Mesendoderm (in vitro differentiated cells): ENCODE measurements at regions not wholly inside any gene's neighbourhood (a gene's known extent, or its start where the extent isn't known, plus 50 kb on each side); places are given as distances from the start of the nearest gene placed in this dataset.

Experiments used
- DNase-seq: peaks from one replicate; pipeline ENCODE4 v3.0.0; 2013
- H2AK5ac ChIP-seq: 2 replicates; pipeline ENCODE4 v1.6.1; 2013; ENCODE audit warnings: low read length, inconsistent platforms
- H2BK120ac ChIP-seq: 2 replicates; pipeline ENCODE4 v1.6.1; 2013; ENCODE audit warnings: low read depth, mild to moderate bottlenecking, low read length, moderate library complexity, mixed read lengths
- H2BK15ac ChIP-seq: replicated peaks from 2 replicates; pipeline ENCODE4 v1.6.1; 2013; ENCODE audit warnings: low read depth, mild to moderate bottlenecking, moderate library complexity
- H2BK5ac ChIP-seq: 2 replicates; pipeline ENCODE4 v1.6.1; 2013; ENCODE audit warnings: low read length, inconsistent platforms
- H3K18ac ChIP-seq: 2 replicates; pipeline ENCODE4 v1.6.1; 2013; ENCODE audit warnings: mild to moderate bottlenecking, low read length, mixed read lengths
- H3K23ac ChIP-seq: one replicate; pipeline ENCODE4 v1.6.1; 2013; ENCODE audit warnings: low read length
- H3K27ac ChIP-seq: 2 replicates; pipeline ENCODE4 v1.5.1; 2013; ENCODE audit warnings: low read depth, mild to moderate bottlenecking, inconsistent platforms, low read length, moderate library complexity
- H3K27me3 ChIP-seq: 2 replicates; pipeline ENCODE4 v1.6.1; 2013; ENCODE audit warnings: low read length, control low read depth, mild to moderate bottlenecking, inconsistent platforms; ENCODE audit not compliant: insufficient read depth, poor library complexity
- H3K36me3 ChIP-seq: 2 replicates; pipeline ENCODE4 v1.6.1; 2013; ENCODE audit warnings: low read length, inconsistent platforms; ENCODE audit not compliant: control insufficient read depth, insufficient read depth
- H3K4ac ChIP-seq: one replicate; pipeline ENCODE4 v1.6.1; 2013; ENCODE audit warnings: low read depth, mild to moderate bottlenecking, low read length, moderate library complexity
- H3K4me1 ChIP-seq: 2 replicates; pipeline ENCODE4 v1.6.1; 2013; ENCODE audit warnings: low read depth, low read length, inconsistent platforms; ENCODE audit not compliant: control insufficient read depth
- H3K4me2 ChIP-seq: 2 replicates; pipeline ENCODE4 v1.6.1; 2013; ENCODE audit warnings: low read length
- H3K4me3 ChIP-seq: 2 replicates; pipeline ENCODE4 v1.5.1; 2013; ENCODE audit warnings: mild to moderate bottlenecking, low read length
- H3K56ac ChIP-seq: one replicate; pipeline ENCODE4 v1.6.1; 2013; ENCODE audit warnings: low read length
- H3K79me1 ChIP-seq: 2 replicates; pipeline ENCODE4 v1.6.1; 2013; ENCODE audit warnings: low read length, inconsistent platforms
- H3K79me2 ChIP-seq: 2 replicates; pipeline ENCODE4 v1.6.1; 2013; ENCODE audit warnings: mild to moderate bottlenecking, low read length; ENCODE audit not compliant: control insufficient read depth, insufficient read depth
- H3K9ac ChIP-seq: 2 replicates; pipeline ENCODE4 v1.6.1; 2013; ENCODE audit warnings: low read length, inconsistent platforms
- H4K5ac ChIP-seq: one replicate; pipeline ENCODE4 v1.6.1; 2013; ENCODE audit warnings: low read length
- H4K8ac ChIP-seq: one replicate; pipeline ENCODE4 v1.6.1; 2013; ENCODE audit warnings: low read depth, mild to moderate bottlenecking, control low read depth, low read length, moderate library complexity
- WGBS: extraction: QIAGEN DNeasy Blood & Tissue Kit; methylation state at CpG from one replicate; pipeline ENCODE4 v1.1.7; 2013; ENCODE audit warnings: low lambda C conversion rate, missing lambda C conversion rate; ENCODE audit not compliant: insufficient coverage; ENCODE audit errors: extremely low coverage; 5-methylcytosine and 5-hydroxymethylcytosine counted together

DNA sequence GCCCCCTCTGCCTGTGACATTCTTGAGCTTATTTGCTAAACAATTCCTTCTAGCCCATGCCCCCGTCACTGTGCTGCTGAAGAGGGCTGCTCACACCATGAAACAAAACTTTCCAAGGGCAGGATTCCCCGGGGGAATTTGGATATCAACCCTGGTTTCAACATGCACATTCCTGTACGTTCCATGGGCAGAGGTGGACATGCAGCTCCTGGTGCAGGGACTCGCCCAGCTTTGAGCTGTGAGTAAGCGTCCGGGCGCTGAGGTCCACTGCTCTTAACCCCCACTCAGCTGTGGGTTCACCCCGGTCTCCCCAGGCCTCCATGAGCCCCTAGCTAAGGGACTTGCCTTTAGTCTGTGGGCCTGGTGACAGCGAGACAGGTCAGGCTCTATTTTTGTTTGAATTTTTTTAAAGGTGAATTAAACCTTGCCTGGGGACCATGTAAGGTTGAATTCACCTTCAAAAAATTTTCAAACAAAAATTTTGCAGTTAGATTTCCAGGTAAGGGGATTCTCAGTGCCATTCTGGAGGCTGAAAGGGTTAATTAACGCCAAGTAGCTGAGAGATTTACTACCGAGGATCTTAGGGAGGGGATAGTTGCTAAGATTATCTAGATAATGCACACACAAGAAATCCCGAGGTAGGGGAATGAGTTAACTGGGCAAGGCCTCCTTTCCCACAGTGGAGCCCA, 70.3 kb upstream of the SLC22A23 start:
- H3K27me3 ChIP-seq, result no peaks in the 10 kb centered on the region
- H2BK120ac ChIP-seq, result no peak overlapping the region
- H4K8ac ChIP-seq, result no peak overlapping the region
- H3K56ac ChIP-seq, result no peak overlapping the region
- H3K4ac ChIP-seq, result no peak overlapping the region
- no peaks in the 10 kb centered on the region for H3K4me1 ChIP-seq
- H2BK5ac ChIP-seq, result no peak overlapping the region
- no peak overlapping the region for H3K4me2 ChIP-seq
- no peak overlapping the region for H3K9ac ChIP-seq
- no peak overlapping the region for H3K4me3 ChIP-seq
- no peak overlapping the region for H4K5ac ChIP-seq
- H3K79me1 ChIP-seq, result no peaks in the 10 kb centered on the region
- no peak overlapping the region for H3K23ac ChIP-seq
- no peak overlapping the region for H3K27ac ChIP-seq
- H3K18ac ChIP-seq, result no peak overlapping the region
- H3K36me3 ChIP-seq, result no peaks in the 10 kb centered on the region
- no peaks in the 10 kb centered on the region for H3K79me2 ChIP-seq
- no peak overlapping the region for H2AK5ac ChIP-seq
- H2BK15ac ChIP-seq, result no peak overlapping the region
- WGBS, result no CpG with 5 or more reads among the region's 12 CpGs
- no peak for DNase-seq

GRCh38 chr6:3525915-3526314, 69.1 kb upstream of the SLC22A23 start:
- Histone ChIP-seq H3K23ac (no peak overlapping the region), H3K4ac (no peak overlapping the region), H2BK5ac (no peak overlapping the region), H3K27me3 (no peaks in the 10 kb centered on the region), H3K79me2 (no peaks in the 10 kb centered on the region), H3K56ac (no peak overlapping the region), H2BK15ac (no peak overlapping the region), H4K8ac (no peak overlapping the region), H3K4me2 (no peak overlapping the region), H3K36me3 (no peaks in the 10 kb centered on the region), H2AK5ac (no peak overlapping the region), H3K4me1 (no peaks in the 10 kb centered on the region), H4K5ac (no peak overlapping the region), H2BK120ac (no peak overlapping the region), H3K27ac (no peak overlapping the region), H3K9ac (no peak overlapping the region), H3K79me1 (no peaks in the 10 kb centered on the region), H3K4me3 (no peak overlapping the region), H3K18ac (no peak overlapping the region)
- no peak for DNase-seq
- WGBS, result no CpG with 5 or more reads among the region's 6 CpGs

GRCh38 chr6:3524456-3524855, 67.6 kb upstream of the SLC22A23 start:
- H3K23ac ChIP-seq, result no peak overlapping the region
- H4K5ac ChIP-seq, result no peak overlapping the region
- no peak overlapping the region for H3K4me3 ChIP-seq
- H3K36me3 ChIP-seq, result no peaks in the 10 kb centered on the region
- no peak overlapping the region for H2BK120ac ChIP-seq
- no peak overlapping the region for H2BK15ac ChIP-seq
- no peak overlapping the region for H2AK5ac ChIP-seq
- H3K79me2 ChIP-seq, result no peaks in the 10 kb centered on the region
- no peak for DNase-seq
- H3K27ac ChIP-seq, result no peak overlapping the region
- no CpG with 5 or more reads among the region's 2 CpGs for WGBS
- H3K56ac ChIP-seq, result no peak overlapping the region
- no peak overlapping the region for H3K4me2 ChIP-seq
- H3K79me1 ChIP-seq, result no peaks in the 10 kb centered on the region
- no peaks in the 10 kb centered on the region for H3K4me1 ChIP-seq
- no peak overlapping the region for H3K9ac ChIP-seq
- H3K4ac ChIP-seq, result no peak overlapping the region
- H4K8ac ChIP-seq, result no peak overlapping the region
- H3K27me3 ChIP-seq, result no peaks in the 10 kb centered on the region
- no peak overlapping the region for H3K18ac ChIP-seq
- no peak overlapping the region for H2BK5ac ChIP-seq

GRCh38 chr6:3523966-3524365, 67.1 kb upstream of the SLC22A23 start:
- H4K5ac ChIP-seq, result no peak overlapping the region
- no peak overlapping the region for H2BK5ac ChIP-seq
- no peaks in the 10 kb centered on the region for H3K4me1 ChIP-seq
- no peak overlapping the region for H3K4me2 ChIP-seq
- H2AK5ac ChIP-seq, result no peak overlapping the region
- WGBS, result no CpG with 5 or more reads among the region's 7 CpGs
- no peak overlapping the region for H3K56ac ChIP-seq
- H2BK15ac ChIP-seq, result no peak overlapping the region
- H4K8ac ChIP-seq, result no peak overlapping the region
- no peak overlapping the region for H3K4me3 ChIP-seq
- H2BK120ac ChIP-seq, result no peak overlapping the region
- H3K9ac ChIP-seq, result no peak overlapping the region
- H3K79me2 ChIP-seq, result no peaks in the 10 kb centered on the region
- no peaks in the 10 kb centered on the region for H3K27me3 ChIP-seq
- H3K23ac ChIP-seq, result no peak overlapping the region
- no peak overlapping the region for H3K27ac ChIP-seq
- DNase-seq, result no peak
- H3K36me3 ChIP-seq, result no peaks in the 10 kb centered on the region
- no peaks in the 10 kb centered on the region for H3K79me1 ChIP-seq
- no peak overlapping the region for H3K18ac ChIP-seq
- no peak overlapping the region for H3K4ac ChIP-seq

GRCh38 chr6:3523271-3523670, 66.4 kb upstream of the SLC22A23 start:
- no peak overlapping the region for H3K4me2 ChIP-seq
- H3K4me1 ChIP-seq, result no peaks in the 10 kb centered on the region
- no peak for DNase-seq
- H3K4me3 ChIP-seq, result no peak overlapping the region
- H3K56ac ChIP-seq, result no peak overlapping the region
- no peak overlapping the region for H2AK5ac ChIP-seq
- H3K23ac ChIP-seq, result no peak overlapping the region
- no peak overlapping the region for H4K8ac ChIP-seq
- H2BK120ac ChIP-seq, result no peak overlapping the region
- no peak overlapping the region for H4K5ac ChIP-seq
- no peak overlapping the region for H3K9ac ChIP-seq
- H3K79me2 ChIP-seq, result no peaks in the 10 kb centered on the region
- no peaks in the 10 kb centered on the region for H3K36me3 ChIP-seq
- H3K27ac ChIP-seq, result no peak overlapping the region
- no peaks in the 10 kb centered on the region for H3K79me1 ChIP-seq
- WGBS, result no CpG with 5 or more reads among the region's 5 CpGs
- no peaks in the 10 kb centered on the region for H3K27me3 ChIP-seq
- H2BK5ac ChIP-seq, result no peak overlapping the region
- H3K18ac ChIP-seq, result peak overlapping the region; percentile 25
- no peak overlapping the region for H3K4ac ChIP-seq
- no peak overlapping the region for H2BK15ac ChIP-seq
